H1 (cell line): ENCODE measurements at regions not wholly inside any gene's neighbourhood (a gene's known extent, or its start where the extent isn't known, plus 50 kb on each side); places are given as distances from the start of the nearest gene placed in this dataset.
"Not testable (repeated sequence)": the region's sequence is repeated elsewhere in the genome, so short reads cannot be mapped to it uniquely, and the experiment has no call there.

Experiments used
- CTCF ChIA-PET: fragments of 300-600 bp; sonication (Branson Sonifier 250); formaldehyde crosslinking; loops from one replicate; lab custom pipeline; 2021; ENCODE audit not compliant: partially characterized antibody; lab: Charles Lee
- POLR2A ChIA-PET: fragments of 300-600 bp; sonication (Branson Sonifier 250); formaldehyde crosslinking; loops from one replicate; lab custom pipeline; 2021; ENCODE audit warnings: inconsistent platforms; ENCODE audit not compliant: partially characterized antibody; lab: Charles Lee
- DNase-seq, 2 experiments: peaks; one replicate each; pipeline versions ENCODE4 v3.0.0 to v3.0.0-alpha.2; 2010 to 2022; ENCODE audit warnings: low spot score in 2 of 2, low read depth in 1 of 2, mixed read lengths in 1 of 2
- FAIRE-seq: peaks from 2 replicates; lab custom pipeline; 2011; peaks lifted over from hg19 to GRCh38; lab: Jason Lieb, UNC
- H2AFZ ChIP-seq: 2 replicates; pipeline ENCODE4 v1.8.1; 2012; ENCODE audit warnings: low read length, inconsistent platforms
- H2AK5ac ChIP-seq: 2 replicates; pipeline ENCODE4 v1.6.1; 2013; ENCODE audit warnings: low read depth, low read length
- H2BK120ac ChIP-seq: replicated peaks from 2 replicates; pipeline ENCODE3; 2013; ENCODE audit warnings: low read depth, low read length, inconsistent platforms
- H2BK12ac ChIP-seq: 2 replicates; pipeline ENCODE4 v1.6.1; 2013; ENCODE audit warnings: low read depth, low read length
- H2BK15ac ChIP-seq: 2 replicates; pipeline ENCODE4 v1.6.1; 2013; ENCODE audit warnings: low read length
- H2BK20ac ChIP-seq: 2 replicates; pipeline ENCODE4 v1.6.1; 2013; ENCODE audit warnings: low read length
- H2BK5ac ChIP-seq: 2 replicates; pipeline ENCODE4 v1.6.1; 2013; ENCODE audit warnings: low read depth, low read length
- H3K14ac ChIP-seq: 2 replicates; pipeline ENCODE4 v1.6.1; 2013; ENCODE audit warnings: inconsistent platforms; ENCODE audit not compliant: insufficient read length
- H3K18ac ChIP-seq: 2 replicates; pipeline ENCODE4 v1.6.1; 2013; ENCODE audit warnings: low read length; ENCODE audit errors: extremely low read depth
- H3K23ac ChIP-seq: 2 replicates; pipeline ENCODE4 v1.6.1; 2013; ENCODE audit warnings: inconsistent platforms; ENCODE audit not compliant: insufficient read length
- H3K23me2 ChIP-seq: 2 replicates; pipeline ENCODE4 v1.6.1; 2013; ENCODE audit warnings: low read depth, low read length
- H3K27ac ChIP-seq: 2 replicates; pipeline ENCODE4 v1.6.1; 2011; ENCODE audit warnings: low read depth, low read length, inconsistent platforms
- H3K27me3 ChIP-seq, 4 experiments: replicated peaks in 1 of 4; 1 replicate in 1 of 4; 2 replicates in 3 of 4; pipeline versions ENCODE4 v1.6.1 to v1.8.1; 2011 to 2013; ENCODE audit warnings: low read length in 3 of 4, mild to moderate bottlenecking in 3 of 4, inconsistent platforms in 2 of 4, mixed read lengths in 2 of 4, moderate library complexity in 1 of 4; ENCODE audit not compliant: control insufficient read depth in 3 of 4, insufficient read depth in 3 of 4; ENCODE audit errors: extremely low read depth in 1 of 4
- H3K36me3 ChIP-seq, 4 experiments: 2 replicates each; pipeline versions ENCODE4 v1.6.1 to v1.8.1; 2011 to 2013; ENCODE audit warnings: mild to moderate bottlenecking in 4 of 4, low read length in 3 of 4, moderate library complexity in 2 of 4, control low read depth in 1 of 4, inconsistent platforms in 1 of 4; ENCODE audit not compliant: insufficient read depth in 4 of 4, control insufficient read depth in 2 of 4
- H3K4ac ChIP-seq: replicated peaks from 2 replicates; pipeline ENCODE3; 2013; ENCODE audit warnings: low read length, low read depth, mixed read lengths, inconsistent platforms; ENCODE audit not compliant: insufficient read length
- H3K4me1 ChIP-seq, 4 experiments: replicated peaks in 1 of 4; 1 replicate in 1 of 4; 2 replicates in 3 of 4; pipeline versions ENCODE4 v1.6.1 to v1.8.1; 2011 to 2013; ENCODE audit warnings: low read length in 3 of 4, inconsistent platforms in 2 of 4, mixed read lengths in 1 of 4; ENCODE audit not compliant: insufficient read depth in 4 of 4, control insufficient read depth in 3 of 4
- H3K4me2 ChIP-seq, 2 experiments: 2 replicates each; pipeline versions ENCODE4 v1.6.1 to v1.8.1; 2011 to 2013; ENCODE audit warnings: low read depth in 2 of 2, low read length in 2 of 2, control low read depth in 1 of 2, inconsistent platforms in 1 of 2, mild to moderate bottlenecking in 1 of 2; ENCODE audit not compliant: insufficient read depth in 1 of 2
- H3K4me3 ChIP-seq, 4 experiments: fragments of 200-600, 300-600 bp in 1 of 4; sonication (generic), shearing (Covaris generic), sonication (Bioruptor Twin) in 1 of 4; 2 replicates each; pipeline versions ENCODE4 v1.5.1 to v1.8.1; 2011 to 2016; ENCODE audit warnings: low read length in 4 of 4, low read depth in 3 of 4, control low read depth in 2 of 4, inconsistent platforms in 2 of 4, mild to moderate bottlenecking in 2 of 4, mixed read lengths in 1 of 4, moderate library complexity in 1 of 4; ENCODE audit not compliant: insufficient read depth in 2 of 4; ENCODE audit errors: extremely low read depth in 1 of 4
- H3K56ac ChIP-seq: replicated peaks from 2 replicates; pipeline ENCODE3; 2013; ENCODE audit warnings: low read depth, mild to moderate bottlenecking, mixed read lengths, low read length, inconsistent platforms; ENCODE audit not compliant: insufficient read length
- H3K79me1 ChIP-seq: 2 replicates; pipeline ENCODE4 v1.6.1; 2013; ENCODE audit warnings: low read depth, low read length, control low read depth
- H3K79me2 ChIP-seq, 2 experiments: 2 replicates each; pipeline versions ENCODE4 v1.6.1 to v1.8.1; 2012 to 2013; ENCODE audit warnings: low read length in 2 of 2, mild to moderate bottlenecking in 2 of 2, inconsistent platforms in 1 of 2; ENCODE audit not compliant: insufficient read depth in 2 of 2, control insufficient read depth in 1 of 2
- H3K9ac ChIP-seq, 4 experiments: replicated peaks in 1 of 4; 1 replicate in 1 of 4; 2 replicates in 3 of 4; pipeline versions ENCODE4 v1.6.1 to v1.8.1; 2011 to 2013; ENCODE audit warnings: low read depth in 3 of 4, low read length in 3 of 4, control low read depth in 2 of 4, mild to moderate bottlenecking in 2 of 4, moderate library complexity in 2 of 4, inconsistent platforms in 1 of 4; ENCODE audit errors: extremely low read depth in 1 of 4
- H3K9me3 ChIP-seq, 2 experiments: 2 replicates each; pipeline versions ENCODE4 v1.6.1 to v1.8.1; 2012 to 2013; ENCODE audit warnings: mild to moderate bottlenecking in 2 of 2, moderate library complexity in 2 of 2, control low read depth in 1 of 2, inconsistent platforms in 1 of 2, low read depth in 1 of 2, low read length in 1 of 2, mixed read lengths in 1 of 2; ENCODE audit not compliant: insufficient read depth in 2 of 2
- H4K20me1 ChIP-seq, 2 experiments: replicated peaks in 1 of 2; 2 replicates each; pipeline versions ENCODE3 to v1.8.1; 2011 to 2013; ENCODE audit warnings: inconsistent platforms in 2 of 2, low read length in 2 of 2, mild to moderate bottlenecking in 1 of 2; ENCODE audit not compliant: insufficient read depth in 2 of 2, control insufficient read depth in 1 of 2
- H4K5ac ChIP-seq: 2 replicates; pipeline ENCODE4 v1.6.1; 2013; ENCODE audit warnings: low read length, low read depth, mixed read lengths, inconsistent platforms; ENCODE audit not compliant: insufficient read length
- H4K8ac ChIP-seq: 2 replicates; pipeline ENCODE4 v1.8.0; 2013; ENCODE audit warnings: mild to moderate bottlenecking, moderate library complexity, low read length, inconsistent platforms; ENCODE audit not compliant: insufficient read depth; ENCODE audit errors: extremely low read depth
- H4K91ac ChIP-seq: replicated peaks from 2 replicates; pipeline ENCODE3; 2013; ENCODE audit warnings: low read length, mixed read lengths, inconsistent platforms; ENCODE audit not compliant: insufficient read length
- MAFK ChIP-seq: IDR thresholded peaks from 2 replicates; pipeline ENCODE4 v1.6.1; 2012; ENCODE audit warnings: low read depth, mild to moderate bottlenecking, improper control_type of control experiment, low read length
- TAF1 ChIP-seq: IDR thresholded peaks from 2 replicates; pipeline ENCODE4 v1.6.1; 2011; ENCODE audit warnings: mild to moderate bottlenecking, low read depth, low read length
- WGBS, 2 experiments: shearing (Covaris generic) in 1 of 2; methylation state at CpG; one replicate each; pipeline versions ENCODE4 v1.1.6 to v1.1.7; 2013 to 2015; ENCODE audit warnings: low lambda C conversion rate in 2 of 2, mixed read lengths in 2 of 2, inconsistent platforms in 1 of 2, low coverage in 1 of 2, missing lambda C conversion rate in 1 of 2; ENCODE audit not compliant: insufficient replicate concordance in 2 of 2, insufficient coverage in 1 of 2, insufficient read length in 1 of 2; ENCODE audit errors: extremely low coverage in 1 of 2, missing lambda C conversion rate in 1 of 2; 5-methylcytosine and 5-hydroxymethylcytosine counted together

- TF ChIP-seq MAFK = 0 out of 2 replicates have a peak, but pooled peaks have one; percentile 25
- TF ChIP-seq TAF1 = no peak
- TF ChIP-seq, all 59 proteins: peak for 1
- Histone ChIP-seq H3K4ac (no peak overlapping the region), H4K5ac (no peak overlapping the region), H3K56ac (no peak overlapping the region), H3K9ac (no peak overlapping the region), H3K4me2 (no peak overlapping the region), H3K4me1 (no peaks in the 10 kb centered on the region), H3K27ac (no peak overlapping the region), H3K14ac (no peak overlapping the region), H2BK15ac (no peak overlapping the region), H3K36me3 (no peaks in the 10 kb centered on the region), H4K20me1 (no peaks in the 10 kb centered on the region), H3K23ac (no peak overlapping the region), H2AFZ (no peak overlapping the region), H2BK20ac (no peak overlapping the region), H3K9me3 (no peaks in the 10 kb centered on the region), H2AK5ac (no peak overlapping the region), H3K18ac (no peak overlapping the region), H2BK120ac (no peak overlapping the region), H3K4me3 (no peak overlapping the region), H3K23me2 (no peaks in the 10 kb centered on the region), H3K27me3 (no peaks in the 10 kb centered on the region), H4K8ac (no peak overlapping the region), H2BK5ac (no peak overlapping the region), H4K91ac (no peak overlapping the region), H3K79me2 (no peaks in the 10 kb centered on the region), H2BK12ac (no peak overlapping the region), H3K79me1 (no peaks in the 10 kb centered on the region)
- CTCF ChIA-PET = no interaction called here
- no peak for DNase-seq
- POLR2A ChIA-PET = no interaction called here
- no peak for FAIRE-seq
- 93% methylated on average over 2 of the region's 2 CpGs; no CpG with 5 or more reads in 1 of the 2 experiments for WGBS, 2 experiments
These were observed 705.9 kb upstream of the NCAM2 start for GRCh38 chr21:20292280-20292679.

- H4K20me1 ChIP-seq, H4K5ac ChIP-seq, H3K23ac ChIP-seq, H3K9me3 ChIP-seq, H3K56ac ChIP-seq, H3K23me2 ChIP-seq, FAIRE-seq, H3K36me3 ChIP-seq, H2BK15ac ChIP-seq, H3K4me2 ChIP-seq, H3K79me2 ChIP-seq, H3K14ac ChIP-seq, CTCF ChIA-PET, H3K27ac ChIP-seq, H4K91ac ChIP-seq, H3K79me1 ChIP-seq, H2BK20ac ChIP-seq, DNase-seq, H2BK120ac ChIP-seq, H3K4me3 ChIP-seq, H3K4ac ChIP-seq, POLR2A ChIA-PET, H4K8ac ChIP-seq, H3K4me1 ChIP-seq, H2AFZ ChIP-seq, H2BK12ac ChIP-seq, H3K18ac ChIP-seq, H2AK5ac ChIP-seq, H3K9ac ChIP-seq, H3K27me3 ChIP-seq, H2BK5ac ChIP-seq: not testable (repeated sequence)
- 92% methylated on average over 5 of the region's 5 CpGs; no CpG with 5 or more reads in 1 of the 2 experiments for WGBS, 2 experiments
These were observed 705.4 kb upstream of the NCAM2 start for GRCh38 chr21:20292854-20293253.
